ENCODE measurements at regions not wholly inside any gene's neighbourhood (a gene's known extent, or its start where the extent isn't known, plus 50 kb on each side); places are given as distances from the start of the nearest gene placed in this dataset.

DNA sequence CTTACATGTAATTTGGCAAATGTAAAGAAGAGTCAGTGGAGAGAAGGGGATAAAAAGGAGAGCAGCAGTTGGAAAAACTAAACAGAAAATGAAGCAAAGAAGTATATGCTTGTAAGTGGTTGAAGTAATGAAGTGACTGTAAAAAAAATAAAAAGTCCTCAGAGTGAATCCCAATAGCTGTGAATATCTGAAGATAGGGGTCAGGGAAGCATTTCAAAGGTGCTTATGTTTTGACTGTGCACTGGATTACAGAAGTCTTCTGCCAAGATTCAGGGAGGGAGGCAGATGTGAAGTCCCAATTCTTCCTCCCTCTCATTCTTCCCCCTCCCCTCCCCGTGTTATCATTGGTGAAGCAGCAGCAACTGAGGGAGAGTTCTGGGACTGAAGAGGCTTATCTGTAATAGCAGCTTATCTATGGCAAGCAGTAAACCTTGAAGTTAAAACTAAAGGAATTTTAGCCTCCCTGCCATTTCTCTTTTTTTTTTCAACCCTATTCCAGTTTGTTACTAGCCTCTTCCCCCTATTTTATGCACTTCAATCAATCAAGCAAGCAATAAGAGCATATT, 597.9 kb downstream of the IGSF11 start (continued):
- no peak for TF ChIP-seq CTCFL (IDR thresholded peaks at IDR 0.05; ENCODE audit: borderline replicate concordance, insufficient read depth, low read depth, low read length, poor library complexity, severe bottlenecking)
- no peak for TF ChIP-seq CBX5 (IDR thresholded peaks at IDR 0.05; ENCODE audit: borderline replicate concordance, low read depth)
- peak; percentile 77 for TF ChIP-seq SOX6 (IDR thresholded peaks at IDR 0.05)
- TF ChIP-seq POLR2B (IDR thresholded peaks at IDR 0.05; ENCODE audit: low read depth, partially characterized antibody): no peak
- no peak for TF ChIP-seq YBX1 (IDR thresholded peaks at IDR 0.05)
- TF ChIP-seq IRF2 (CRISPR knock-in tag; IDR thresholded peaks at IDR 0.05): no peak
- no peak for TF ChIP-seq ETV5 (CRISPR knock-in tag; IDR thresholded peaks at IDR 0.05; ENCODE audit: low read depth)
- TF ChIP-seq, protein P1, sequence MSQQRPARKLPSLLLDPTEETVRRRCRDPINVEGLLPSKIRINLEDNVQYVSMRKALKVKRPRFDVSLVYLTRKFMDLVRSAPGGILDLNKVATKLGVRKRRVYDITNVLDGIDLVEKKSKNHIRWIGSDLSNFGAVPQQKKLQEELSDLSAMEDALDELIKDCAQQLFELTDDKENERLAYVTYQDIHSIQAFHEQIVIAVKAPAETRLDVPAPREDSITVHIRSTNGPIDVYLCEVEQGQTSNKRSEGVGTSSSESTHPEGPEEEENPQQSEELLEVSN (IDR thresholded peaks at IDR 0.05; ENCODE audit: borderline replicate concordance in 1 of 2, extremely low read depth in 1 of 2, insufficient read depth in 1 of 2, insufficient read length in 1 of 2, low read depth in 1 of 2, low read length in 1 of 2, poor library complexity in 1 of 2, severe bottlenecking in 1 of 2): no peak
- TF ChIP-seq HES1 (IDR thresholded peaks at IDR 0.05; ENCODE audit: low read depth): 0 out of 2 replicates have a peak, but pooled peaks have one; percentile 42
- TF ChIP-seq ZNF12 (CRISPR knock-in tag; IDR thresholded peaks at IDR 0.05): no peak
- TF ChIP-seq THRA (IDR thresholded peaks at IDR 0.05): no peak
- peak; percentile 89 for TF ChIP-seq CCNT2 (IDR thresholded peaks at IDR 0.05; ENCODE audit: borderline replicate concordance, extremely low read depth, insufficient read length, low read depth, low read length)
- TF ChIP-seq, protein P2, sequence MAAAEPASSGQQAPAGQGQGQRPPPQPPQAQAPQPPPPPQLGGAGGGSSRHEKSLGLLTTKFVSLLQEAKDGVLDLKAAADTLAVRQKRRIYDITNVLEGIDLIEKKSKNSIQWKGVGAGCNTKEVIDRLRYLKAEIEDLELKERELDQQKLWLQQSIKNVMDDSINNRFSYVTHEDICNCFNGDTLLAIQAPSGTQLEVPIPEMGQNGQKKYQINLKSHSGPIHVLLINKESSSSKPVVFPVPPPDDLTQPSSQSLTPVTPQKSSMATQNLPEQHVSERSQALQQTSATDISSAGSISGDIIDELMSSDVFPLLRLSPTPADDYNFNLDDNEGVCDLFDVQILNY (CRISPR knock-in tag; IDR thresholded peaks at IDR 0.05): no peak
- peak in 1 of 2 experiments; percentile 89; a peak in 2 of 4 replicates for TF ChIP-seq RCOR1 (IDR thresholded peaks at IDR 0.05; ENCODE audit: borderline replicate concordance in 1 of 2, low read depth in 2 of 2, low read length in 2 of 2)
- no peak for TF ChIP-seq KAT8 (IDR thresholded peaks at IDR 0.05; ENCODE audit: low read depth)
- TF ChIP-seq, protein P3, sequence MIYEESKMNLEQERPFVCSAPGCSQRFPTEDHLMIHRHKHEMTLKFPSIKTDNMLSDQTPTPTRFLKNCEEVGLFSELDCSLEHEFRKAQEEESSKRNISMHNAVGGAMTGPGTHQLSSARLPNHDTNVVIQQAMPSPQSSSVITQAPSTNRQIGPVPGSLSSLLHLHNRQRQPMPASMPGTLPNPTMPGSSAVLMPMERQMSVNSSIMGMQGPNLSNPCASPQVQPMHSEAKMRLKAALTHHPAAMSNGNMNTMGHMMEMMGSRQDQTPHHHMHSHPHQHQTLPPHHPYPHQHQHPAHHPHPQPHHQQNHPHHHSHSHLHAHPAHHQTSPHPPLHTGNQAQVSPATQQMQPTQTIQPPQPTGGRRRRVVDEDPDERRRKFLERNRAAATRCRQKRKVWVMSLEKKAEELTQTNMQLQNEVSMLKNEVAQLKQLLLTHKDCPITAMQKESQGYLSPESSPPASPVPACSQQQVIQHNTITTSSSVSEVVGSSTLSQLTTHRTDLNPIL (CRISPR knock-in tag; IDR thresholded peaks at IDR 0.05): no peak
- TF ChIP-seq ID3 (CRISPR knock-in tag; IDR thresholded peaks at IDR 0.05): no peak
- TF ChIP-seq ID3 (tag; IDR thresholded peaks at IDR 0.05): no peak
- no peak for TF ChIP-seq POLR3G (IDR thresholded peaks at IDR 0.05; ENCODE audit: extremely low read depth, insufficient read length, insufficient replicate concordance)
- no peak for TF ChIP-seq ZNF165 (CRISPR knock-in tag; IDR thresholded peaks at IDR 0.05; ENCODE audit: borderline replicate concordance)

Data from K562 (cell line).